SK-N-SH (cell line): ENCODE measurements at regions not wholly inside any gene's neighbourhood (a gene's known extent, or its start where the extent isn't known, plus 50 kb on each side); places are given as distances from the start of the nearest gene placed in this dataset.
A peak's percentile ranks its signal among the peaks of the same experiment; 100 is the strongest.

ENCODE experiments used
- CTCF ChIA-PET: fragments of 300-600, 350-600 bp; formaldehyde crosslinking; extraction: SDS; loops from one replicate; lab custom pipeline; 2021; lab: Yijun Ruan, JAX
- POLR2A ChIA-PET: fragments of 350-600 bp; sonication (Branson Sonifier 250); formaldehyde crosslinking; extraction: SDS; loops from one replicate; lab custom pipeline; 2020; ENCODE audit warnings: antibody characterized with exemption, inconsistent platforms; lab: Yijun Ruan, JAX
- DNase-seq: peaks from one replicate; pipeline ENCODE4 v3.0.0; 2012
- H2AFZ ChIP-seq: fragments of 200-600 bp; sonication (generic); 2 replicates; pipeline ENCODE4 v1.8.1; 2016; ENCODE audit warnings: antibody characterized with exemption, mild to moderate bottlenecking, low read depth
- H3F3A ChIP-seq: fragments of 200-600 bp; sonication (generic); replicated peaks from 2 replicates; pipeline ENCODE3; 2016; ENCODE audit warnings: antibody characterized with exemption, mild to moderate bottlenecking; ENCODE audit not compliant: insufficient read depth
- H3K27ac ChIP-seq, 2 experiments: fragments of 200-500 bp in 1 of 2; fragments of 200-600 bp in 1 of 2; sonication (Bioruptor generic) in 1 of 2; sonication (generic), shearing (Covaris generic) in 1 of 2; 2 replicates each; pipeline versions ENCODE4 v1.5.1 to v1.6.1; 2014 to 2016; ENCODE audit warnings: low read depth in 2 of 2, inconsistent platforms in 1 of 2, low read length in 1 of 2, mild to moderate bottlenecking in 1 of 2, mixed read lengths in 1 of 2
- H3K27me3 ChIP-seq: fragments of 200-600 bp; sonication (generic), shearing (Covaris generic); 2 replicates; pipeline ENCODE4 v1.6.1; 2016; ENCODE audit warnings: mixed run types; ENCODE audit not compliant: insufficient read depth
- H3K36me3 ChIP-seq, 2 experiments: fragments of 200-500 bp in 1 of 2; fragments of 200-600 bp in 1 of 2; sonication (Bioruptor generic) in 1 of 2; sonication (generic) in 1 of 2; replicated peaks in 1 of 2; 2 replicates each; pipeline versions ENCODE3 to v1.5.1; 2014 to 2016; ENCODE audit warnings: low read length in 1 of 2, mild to moderate bottlenecking in 1 of 2; ENCODE audit not compliant: insufficient read depth in 2 of 2, control insufficient read depth in 1 of 2
- H3K4me1 ChIP-seq, 2 experiments: fragments of 200-500 bp in 1 of 2; fragments of 200-600 bp in 1 of 2; sonication (Bioruptor generic) in 1 of 2; sonication (generic), shearing (Covaris generic) in 1 of 2; 2 replicates each; pipeline versions ENCODE4 v1.5.1 to v1.6.1; 2014 to 2016; ENCODE audit warnings: low read depth in 1 of 2, low read length in 1 of 2, mixed run types in 1 of 2; ENCODE audit not compliant: insufficient read depth in 2 of 2, control insufficient read depth in 1 of 2
- H3K4me2 ChIP-seq: fragments of 200-600 bp; sonication (generic), shearing (Covaris generic); 2 replicates; pipeline ENCODE4 v1.6.1; 2017; ENCODE audit warnings: mixed run types
- H3K4me3 ChIP-seq, 2 experiments: fragments of 200-500 bp in 1 of 2; fragments of 200-600 bp in 1 of 2; sonication (Bioruptor generic) in 1 of 2; sonication (generic), shearing (Covaris generic) in 1 of 2; 2 replicates each; pipeline versions ENCODE4 v1.5.1 to v1.8.1; 2014 to 2016; ENCODE audit warnings: low read depth in 2 of 2, inconsistent platforms in 1 of 2, low read length in 1 of 2, mild to moderate bottlenecking in 1 of 2, mixed read lengths in 1 of 2, moderate library complexity in 1 of 2
- H3K79me2 ChIP-seq: fragments of 200-600 bp; sonication (generic); 2 replicates; pipeline ENCODE4 v1.8.1; 2017; ENCODE audit warnings: mild to moderate bottlenecking; ENCODE audit not compliant: insufficient read depth
- H3K9ac ChIP-seq: fragments of 200-600 bp; sonication (generic); 2 replicates; pipeline ENCODE4 v1.6.1; 2017; ENCODE audit warnings: mixed run types
- H3K9me2 ChIP-seq: fragments of 200-600 bp; sonication (generic); 2 replicates; pipeline ENCODE4 v1.6.1; 2017; ENCODE audit warnings: mixed run types
- H3K9me3 ChIP-seq: fragments of 200-600 bp; sonication (generic); 2 replicates; pipeline ENCODE4 v1.6.1; 2017; ENCODE audit warnings: mixed run types, mild to moderate bottlenecking, moderate library complexity
- H4K20me1 ChIP-seq: fragments of 200-600 bp; sonication (generic); 2 replicates; pipeline ENCODE4 v1.6.1; 2017; ENCODE audit warnings: mild to moderate bottlenecking, mixed run types; ENCODE audit not compliant: insufficient read depth
- ELF1 ChIP-seq: IDR thresholded peaks from 2 replicates; pipeline ENCODE4 v1.4.0; 2012
- EP300 ChIP-seq, 2 experiments: IDR thresholded peaks; 2 replicates each; pipeline versions ENCODE4 v1.4.0 to v1.6.1; 2012; ENCODE audit warnings: borderline replicate concordance in 1 of 2, low read depth in 1 of 2, low read length in 1 of 2
- EZH2phosphoT487 ChIP-seq: fragments of 200-600 bp; sonication (generic); IDR thresholded peaks from 2 replicates; pipeline ENCODE4 v1.6.1; 2017; ENCODE audit warnings: low read depth, mixed run types, mild to moderate bottlenecking, antibody characterized with exemption, moderate library complexity, borderline replicate concordance
- FOXM1 ChIP-seq: IDR thresholded peaks from 2 replicates; pipeline ENCODE4 v1.4.0; 2012; ENCODE audit warnings: low read depth, mild to moderate bottlenecking
- GABPA ChIP-seq: IDR thresholded peaks from 2 replicates; pipeline ENCODE4 v1.4.0; 2012; ENCODE audit warnings: low read depth, mild to moderate bottlenecking
- GATA2 ChIP-seq: sonication (generic); formaldehyde crosslinking; IDR thresholded peaks from 2 replicates; pipeline ENCODE4 v1.5.0; 2020; ENCODE audit warnings: mild to moderate bottlenecking, missing genetic modification reagents
- JUND ChIP-seq: IDR thresholded peaks from 2 replicates; pipeline ENCODE4 v1.4.0; 2012
- MAX ChIP-seq: IDR thresholded peaks from 2 replicates; pipeline ENCODE4 v1.4.0; 2012; ENCODE audit warnings: low read depth
- MEF2A ChIP-seq: IDR thresholded peaks from 2 replicates; pipeline ENCODE4 v1.4.0; 2012; ENCODE audit warnings: low read depth, borderline replicate concordance
- MXI1 ChIP-seq: IDR thresholded peaks from 2 replicates; pipeline ENCODE4 v1.6.1; 2012; ENCODE audit warnings: mild to moderate bottlenecking, low read depth, low read length, improper control_type of control experiment
- NRF1 ChIP-seq: IDR thresholded peaks from 2 replicates; pipeline ENCODE4 v1.6.1; 2012; ENCODE audit warnings: low read depth, mild to moderate bottlenecking, low read length
- POLR2AphosphoS5 ChIP-seq: IDR thresholded peaks from 2 replicates; pipeline ENCODE4 v1.6.1; 2012; ENCODE audit warnings: low read depth, low read length
- RAD21 ChIP-seq: IDR thresholded peaks from 2 replicates; pipeline ENCODE4 v1.6.1; 2012; ENCODE audit warnings: mild to moderate bottlenecking, low read length
- RFX5 ChIP-seq: IDR thresholded peaks from 2 replicates; pipeline ENCODE4 v1.6.1; 2012; ENCODE audit warnings: mild to moderate bottlenecking, improper control_type of control experiment, low read length
- RXRA ChIP-seq: IDR thresholded peaks from 2 replicates; pipeline ENCODE4 v1.4.0; 2012; ENCODE audit warnings: low read depth, mild to moderate bottlenecking, borderline replicate concordance
- SIN3A ChIP-seq: IDR thresholded peaks from 2 replicates; pipeline ENCODE4 v1.6.1; 2012; ENCODE audit warnings: low read depth, mild to moderate bottlenecking, low read length, moderate library complexity, borderline replicate concordance
- TAF1 ChIP-seq: IDR thresholded peaks from 2 replicates; pipeline ENCODE4 v1.6.1; 2012; ENCODE audit warnings: low read depth, mild to moderate bottlenecking, low read length, moderate library complexity, borderline replicate concordance
- TEAD4 ChIP-seq: IDR thresholded peaks from 2 replicates; pipeline ENCODE4 v1.4.0; 2012; ENCODE audit warnings: mild to moderate bottlenecking, borderline replicate concordance; ENCODE audit not compliant: insufficient read depth
- YY1 ChIP-seq: IDR thresholded peaks from 2 replicates; pipeline ENCODE4 v1.4.0; 2012; ENCODE audit warnings: low read depth, mild to moderate bottlenecking
- WGBS: methylation state at CpG from one replicate; pipeline ENCODE4 v1.1.6; 2017; ENCODE audit warnings: low lambda C conversion rate; 5-methylcytosine and 5-hydroxymethylcytosine counted together
- TF ChIP-seq, protein P1 (sequence below): IDR thresholded peaks from 2 replicates; pipeline ENCODE4 v1.6.1; 2012; ENCODE audit warnings: mild to moderate bottlenecking, low read depth, low read length, moderate library complexity
- TF ChIP-seq, protein P2 (sequence below): fragments of 200-600 bp; sonication (generic); IDR thresholded peaks from 2 replicates; pipeline ENCODE4 v1.6.1; 2017; ENCODE audit warnings: antibody characterized with exemption, mild to moderate bottlenecking, moderate library complexity
- TF ChIP-seq, protein P3 (sequence below): IDR thresholded peaks from 2 replicates; pipeline ENCODE4 v1.4.0; 2012; ENCODE audit warnings: low read depth, borderline replicate concordance
- TF ChIP-seq, protein P4 (sequence below): fragments of 150-350 bp; IDR thresholded peaks from 2 replicates; pipeline ENCODE4 v1.6.1; 2017; ENCODE audit warnings: antibody characterized with exemption, low read length, low read depth, borderline replicate concordance
- TF ChIP-seq, protein P5 (sequence below): IDR thresholded peaks from 2 replicates; pipeline ENCODE4; 2012

DNA sequence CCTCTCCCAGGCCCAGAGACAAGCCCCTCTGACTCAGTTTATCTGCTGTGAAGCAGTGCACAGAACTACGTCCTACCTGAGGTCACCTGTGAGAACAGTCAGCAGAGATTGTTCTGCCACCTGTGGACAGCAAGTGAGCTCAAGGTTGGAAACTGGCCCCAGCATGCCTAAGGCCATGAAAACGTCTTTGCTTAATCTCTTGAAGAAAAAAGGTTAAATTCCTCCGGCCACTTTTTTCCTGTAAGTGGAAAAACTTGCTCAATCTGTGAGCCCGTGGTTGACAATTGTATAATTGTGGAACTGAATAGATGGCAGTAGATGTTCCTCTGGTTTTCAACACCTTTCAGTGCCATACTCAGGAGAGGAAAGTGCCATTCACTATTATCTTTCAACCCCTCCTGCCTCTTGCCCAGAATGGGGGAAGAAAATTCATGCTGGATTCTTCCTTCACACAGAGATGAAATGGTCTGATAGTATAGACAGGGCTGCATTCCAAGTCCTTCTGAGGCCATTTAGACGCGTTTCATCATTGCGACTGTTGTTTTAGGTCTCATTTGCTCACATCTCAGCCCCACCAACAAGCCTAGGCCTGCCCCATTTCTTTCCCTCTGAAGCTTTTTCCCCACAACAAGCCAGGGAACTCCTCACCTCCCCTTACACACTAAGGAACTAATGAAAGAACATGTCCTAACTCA lies 292.9 kb downstream of the FZD1 start:
- no peak for DNase-seq
- TF ChIP-seq POLR2AphosphoS5: no peak
- TF ChIP-seq, protein P1, sequence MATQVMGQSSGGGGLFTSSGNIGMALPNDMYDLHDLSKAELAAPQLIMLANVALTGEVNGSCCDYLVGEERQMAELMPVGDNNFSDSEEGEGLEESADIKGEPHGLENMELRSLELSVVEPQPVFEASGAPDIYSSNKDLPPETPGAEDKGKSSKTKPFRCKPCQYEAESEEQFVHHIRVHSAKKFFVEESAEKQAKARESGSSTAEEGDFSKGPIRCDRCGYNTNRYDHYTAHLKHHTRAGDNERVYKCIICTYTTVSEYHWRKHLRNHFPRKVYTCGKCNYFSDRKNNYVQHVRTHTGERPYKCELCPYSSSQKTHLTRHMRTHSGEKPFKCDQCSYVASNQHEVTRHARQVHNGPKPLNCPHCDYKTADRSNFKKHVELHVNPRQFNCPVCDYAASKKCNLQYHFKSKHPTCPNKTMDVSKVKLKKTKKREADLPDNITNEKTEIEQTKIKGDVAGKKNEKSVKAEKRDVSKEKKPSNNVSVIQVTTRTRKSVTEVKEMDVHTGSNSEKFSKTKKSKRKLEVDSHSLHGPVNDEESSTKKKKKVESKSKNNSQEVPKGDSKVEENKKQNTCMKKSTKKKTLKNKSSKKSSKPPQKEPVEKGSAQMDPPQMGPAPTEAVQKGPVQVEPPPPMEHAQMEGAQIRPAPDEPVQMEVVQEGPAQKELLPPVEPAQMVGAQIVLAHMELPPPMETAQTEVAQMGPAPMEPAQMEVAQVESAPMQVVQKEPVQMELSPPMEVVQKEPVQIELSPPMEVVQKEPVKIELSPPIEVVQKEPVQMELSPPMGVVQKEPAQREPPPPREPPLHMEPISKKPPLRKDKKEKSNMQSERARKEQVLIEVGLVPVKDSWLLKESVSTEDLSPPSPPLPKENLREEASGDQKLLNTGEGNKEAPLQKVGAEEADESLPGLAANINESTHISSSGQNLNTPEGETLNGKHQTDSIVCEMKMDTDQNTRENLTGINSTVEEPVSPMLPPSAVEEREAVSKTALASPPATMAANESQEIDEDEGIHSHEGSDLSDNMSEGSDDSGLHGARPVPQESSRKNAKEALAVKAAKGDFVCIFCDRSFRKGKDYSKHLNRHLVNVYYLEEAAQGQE: no peak
- no peak for TF ChIP-seq RXRA
- no peak for TF ChIP-seq ELF1
- no peak for TF ChIP-seq MEF2A
- TF ChIP-seq, protein P2, sequence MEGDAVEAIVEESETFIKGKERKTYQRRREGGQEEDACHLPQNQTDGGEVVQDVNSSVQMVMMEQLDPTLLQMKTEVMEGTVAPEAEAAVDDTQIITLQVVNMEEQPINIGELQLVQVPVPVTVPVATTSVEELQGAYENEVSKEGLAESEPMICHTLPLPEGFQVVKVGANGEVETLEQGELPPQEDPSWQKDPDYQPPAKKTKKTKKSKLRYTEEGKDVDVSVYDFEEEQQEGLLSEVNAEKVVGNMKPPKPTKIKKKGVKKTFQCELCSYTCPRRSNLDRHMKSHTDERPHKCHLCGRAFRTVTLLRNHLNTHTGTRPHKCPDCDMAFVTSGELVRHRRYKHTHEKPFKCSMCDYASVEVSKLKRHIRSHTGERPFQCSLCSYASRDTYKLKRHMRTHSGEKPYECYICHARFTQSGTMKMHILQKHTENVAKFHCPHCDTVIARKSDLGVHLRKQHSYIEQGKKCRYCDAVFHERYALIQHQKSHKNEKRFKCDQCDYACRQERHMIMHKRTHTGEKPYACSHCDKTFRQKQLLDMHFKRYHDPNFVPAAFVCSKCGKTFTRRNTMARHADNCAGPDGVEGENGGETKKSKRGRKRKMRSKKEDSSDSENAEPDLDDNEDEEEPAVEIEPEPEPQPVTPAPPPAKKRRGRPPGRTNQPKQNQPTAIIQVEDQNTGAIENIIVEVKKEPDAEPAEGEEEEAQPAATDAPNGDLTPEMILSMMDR: no peak
- TF ChIP-seq FOXM1: no peak
- no peak for TF ChIP-seq NRF1
- no peak for TF ChIP-seq MAX
- TF ChIP-seq YY1: no peak
- TF ChIP-seq, protein P3, sequence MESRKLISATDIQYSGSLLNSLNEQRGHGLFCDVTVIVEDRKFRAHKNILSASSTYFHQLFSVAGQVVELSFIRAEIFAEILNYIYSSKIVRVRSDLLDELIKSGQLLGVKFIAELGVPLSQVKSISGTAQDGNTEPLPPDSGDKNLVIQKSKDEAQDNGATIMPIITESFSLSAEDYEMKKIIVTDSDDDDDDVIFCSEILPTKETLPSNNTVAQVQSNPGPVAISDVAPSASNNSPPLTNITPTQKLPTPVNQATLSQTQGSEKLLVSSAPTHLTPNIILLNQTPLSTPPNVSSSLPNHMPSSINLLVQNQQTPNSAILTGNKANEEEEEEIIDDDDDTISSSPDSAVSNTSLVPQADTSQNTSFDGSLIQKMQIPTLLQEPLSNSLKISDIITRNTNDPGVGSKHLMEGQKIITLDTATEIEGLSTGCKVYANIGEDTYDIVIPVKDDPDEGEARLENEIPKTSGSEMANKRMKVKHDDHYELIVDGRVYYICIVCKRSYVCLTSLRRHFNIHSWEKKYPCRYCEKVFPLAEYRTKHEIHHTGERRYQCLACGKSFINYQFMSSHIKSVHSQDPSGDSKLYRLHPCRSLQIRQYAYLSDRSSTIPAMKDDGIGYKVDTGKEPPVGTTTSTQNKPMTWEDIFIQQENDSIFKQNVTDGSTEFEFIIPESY: no peak
- TF ChIP-seq GABPA: no peak
- TF ChIP-seq RFX5: no peak
- TF ChIP-seq GATA2 (CRISPR knock-in tag): no peak
- TF ChIP-seq RAD21: no peak
- TF ChIP-seq TEAD4: 0 out of 2 replicates have a peak, but pooled peaks have one; percentile 33
- TF ChIP-seq SIN3A: no peak
- no peak for TF ChIP-seq TAF1
- 0 out of 4 replicates have a peak, but pooled peaks of 1 of the 2 experiments have one; percentile 31 for TF ChIP-seq EP300 (IDR thresholded peaks at IDR 0.05; ENCODE audit: borderline replicate concordance in 1 of 2, low read depth in 1 of 2, low read length in 1 of 2)
- TF ChIP-seq JUND: peak; percentile 27; the same call in 1 of the 2 replicates
- TF ChIP-seq EZH2phosphoT487: no peak
- TF ChIP-seq, protein P4, sequence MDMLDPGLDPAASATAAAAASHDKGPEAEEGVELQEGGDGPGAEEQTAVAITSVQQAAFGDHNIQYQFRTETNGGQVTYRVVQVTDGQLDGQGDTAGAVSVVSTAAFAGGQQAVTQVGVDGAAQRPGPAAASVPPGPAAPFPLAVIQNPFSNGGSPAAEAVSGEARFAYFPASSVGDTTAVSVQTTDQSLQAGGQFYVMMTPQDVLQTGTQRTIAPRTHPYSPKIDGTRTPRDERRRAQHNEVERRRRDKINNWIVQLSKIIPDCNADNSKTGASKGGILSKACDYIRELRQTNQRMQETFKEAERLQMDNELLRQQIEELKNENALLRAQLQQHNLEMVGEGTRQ: no peak
- TF ChIP-seq MXI1: no peak
- TF ChIP-seq, protein P5, sequence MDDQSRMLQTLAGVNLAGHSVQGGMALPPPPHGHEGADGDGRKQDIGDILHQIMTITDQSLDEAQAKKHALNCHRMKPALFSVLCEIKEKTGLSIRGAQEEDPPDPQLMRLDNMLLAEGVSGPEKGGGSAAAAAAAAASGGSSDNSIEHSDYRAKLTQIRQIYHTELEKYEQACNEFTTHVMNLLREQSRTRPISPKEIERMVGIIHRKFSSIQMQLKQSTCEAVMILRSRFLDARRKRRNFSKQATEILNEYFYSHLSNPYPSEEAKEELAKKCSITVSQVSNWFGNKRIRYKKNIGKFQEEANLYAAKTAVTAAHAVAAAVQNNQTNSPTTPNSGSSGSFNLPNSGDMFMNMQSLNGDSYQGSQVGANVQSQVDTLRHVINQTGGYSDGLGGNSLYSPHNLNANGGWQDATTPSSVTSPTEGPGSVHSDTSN: peak; percentile 54

More for the DNA sequence above, 292.9 kb downstream of the FZD1 start:
- Histone ChIP-seq H3K27ac (peak overlapping the region in 1 of 2 experiments; percentile 96; a peak in 2 of 4 replicates), H2AFZ (peak overlapping the region; percentile 56), H3K4me3 (no peak overlapping the region), H3K9ac (peak overlapping the region; percentile 64), H3F3A (peaks cover 14% of the 10 kb centered on the region), H3K4me1 (peaks cover 11 to 18% of the 10 kb centered on the region in 2 experiments; a peak in 3 of 4 replicates), H3K9me3 (no peaks in the 10 kb centered on the region), H3K79me2 (no peaks in the 10 kb centered on the region), H3K27me3 (no peaks in the 10 kb centered on the region), H4K20me1 (no peaks in the 10 kb centered on the region), H3K9me2 (no peaks in the 10 kb centered on the region), H3K36me3 (no peaks in the 10 kb centered on the region), H3K4me2 (peak overlapping the region; percentile 42)
- POLR2A ChIA-PET: no interaction called here
- 59% methylated on average over 7 of the region's 7 CpGs for WGBS
- CTCF ChIA-PET: interaction anchor here (0.7 to 1.0 kb wide), 2 partner anchors 10 to 928 kb away, joined by 3 read pairs; no protein-coding TSS in a partner anchor
